SHP77 (cell line): ENCODE measurements at regions not wholly inside any gene's neighbourhood (a gene's known extent, or its start where the extent isn't known, plus 50 kb on each side); places are given as distances from the start of the nearest gene placed in this dataset.
"Not testable (repeated sequence)": the region's sequence is repeated elsewhere in the genome, so short reads cannot be mapped to it uniquely, and the experiment has no call there.

Experiments used
- DNase-seq, 2 experiments: peaks; one replicate each; lab custom pipeline; 2025; lab: John Stamatoyannopoulos, UW

GRCh38 chr6:25160134-25160533 lies 119.0 kb upstream of the CARMIL1 start:
- not testable (repeated sequence) for DNase-seq

GRCh38 chr6:25165177-25165576 lies 114.0 kb upstream of the CARMIL1 start:
- DNase-seq: peak; percentile 8 to 12

GRCh38 chr6:25165800-25166199 lies 113.4 kb upstream of the CARMIL1 start:
- no peak for DNase-seq

GRCh38 chr6:25166955-25167748 lies 112.0 kb upstream of the CARMIL1 start:
- peak in 1 of 2 experiments; percentile 32 for DNase-seq

GRCh38 chr6:25167961-25168360 lies 111.2 kb upstream of the CARMIL1 start:
- no peak for DNase-seq

- DNase-seq: no peak
Measured at GRCh38 chr6:25168637-25169036, 110.5 kb upstream of the CARMIL1 start.

GRCh38 chr6:25169553-25169952 lies 109.6 kb upstream of the CARMIL1 start:
- no peak for DNase-seq

- DNase-seq: no peak
Measured at GRCh38 chr6:25169961-25170360, 109.2 kb upstream of the CARMIL1 start.

GRCh38 chr6:25170640-25171039 lies 108.5 kb upstream of the CARMIL1 start:
- no peak for DNase-seq

- DNase-seq: no peak
Measured at GRCh38 chr6:25171301-25171700, 107.9 kb upstream of the CARMIL1 start.

- no peak for DNase-seq
Measured at GRCh38 chr6:25172819-25173218, 106.4 kb upstream of the CARMIL1 start.

- DNase-seq: peak in 1 of 2 experiments; percentile 25
Measured at GRCh38 chr6:25173246-25173645, 105.9 kb upstream of the CARMIL1 start.

- DNase-seq: peak; percentile 37 to 52
Measured at GRCh38 chr6:25173951-25174474, 105.2 kb upstream of the CARMIL1 start.

GRCh38 chr6:25174678-25175077 lies 104.5 kb upstream of the CARMIL1 start:
- no peak for DNase-seq

GRCh38 chr6:25175196-25175595 lies 104.0 kb upstream of the CARMIL1 start:
- no peak for DNase-seq

- DNase-seq: no peak
Measured at GRCh38 chr6:25175681-25176080, 103.5 kb upstream of the CARMIL1 start.

- no peak for DNase-seq
Measured at GRCh38 chr6:25176466-25176865, 102.7 kb upstream of the CARMIL1 start.

- DNase-seq: no peak
Measured at GRCh38 chr6:25177500-25178028, 101.6 kb upstream of the CARMIL1 start.

GRCh38 chr6:25178336-25179035 lies 100.7 kb upstream of the CARMIL1 start:
- no peak for DNase-seq

GRCh38 chr6:25179051-25179778 lies 100.0 kb upstream of the CARMIL1 start:
- DNase-seq: no peak

- no peak for DNase-seq
Measured at GRCh38 chr6:25180630-25181349, 98.4 kb upstream of the CARMIL1 start.

- DNase-seq: no peak
Measured at GRCh38 chr6:25181350-25181724, 97.8 kb upstream of the CARMIL1 start.
